ENCODE measurements at regions not wholly inside any gene's neighbourhood (a gene's known extent, or its start where the extent isn't known, plus 50 kb on each side); places are given as distances from the start of the nearest gene placed in this dataset.

DNA sequence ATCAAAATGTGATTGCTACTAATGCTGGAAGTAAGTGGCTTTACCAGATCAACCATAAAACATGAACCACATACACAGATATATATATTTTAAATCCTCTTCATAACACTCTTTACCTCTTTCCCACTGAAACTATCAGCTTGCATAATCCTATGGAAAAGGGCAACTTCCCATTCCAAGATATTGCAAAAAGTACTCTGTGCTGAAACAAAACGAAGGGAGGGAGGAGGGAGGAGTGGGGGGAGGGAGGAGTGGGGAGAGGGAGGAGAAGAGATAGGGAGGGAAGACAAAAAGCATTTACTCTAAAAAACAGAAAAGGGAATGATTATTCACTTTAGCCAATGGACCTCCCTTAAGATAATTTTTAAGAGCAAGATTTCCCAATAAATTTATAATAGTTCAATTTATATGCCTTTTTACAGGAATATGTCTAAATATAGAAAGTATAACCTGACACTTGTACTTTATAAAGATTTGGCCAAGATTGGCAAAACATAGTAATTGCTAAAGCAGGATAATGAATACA is 344.8 kb upstream of the NFE2L3 start:
- no peaks in the 10 kb centered on the region for H3K4me1 Mint-ChIP-seq (ENCODE audit: unreplicated experiment)
- no peak for DNase-seq (ENCODE audit: low spot score)
- H3K9me3 Mint-ChIP-seq (ENCODE audit: unreplicated experiment) = no peaks in the 10 kb centered on the region
- H3K27ac Mint-ChIP-seq (ENCODE audit: unreplicated experiment) = no peak overlapping the region
- no peaks in the 10 kb centered on the region for H3K27me3 Mint-ChIP-seq (ENCODE audit: unreplicated experiment)
- H3K36me3 Mint-ChIP-seq (ENCODE audit: low read depth, unreplicated experiment) = no peaks in the 10 kb centered on the region
- H3K4me3 Mint-ChIP-seq (ENCODE audit: unreplicated experiment) = no peak overlapping the region
- TF ChIP-seq, protein P1, sequence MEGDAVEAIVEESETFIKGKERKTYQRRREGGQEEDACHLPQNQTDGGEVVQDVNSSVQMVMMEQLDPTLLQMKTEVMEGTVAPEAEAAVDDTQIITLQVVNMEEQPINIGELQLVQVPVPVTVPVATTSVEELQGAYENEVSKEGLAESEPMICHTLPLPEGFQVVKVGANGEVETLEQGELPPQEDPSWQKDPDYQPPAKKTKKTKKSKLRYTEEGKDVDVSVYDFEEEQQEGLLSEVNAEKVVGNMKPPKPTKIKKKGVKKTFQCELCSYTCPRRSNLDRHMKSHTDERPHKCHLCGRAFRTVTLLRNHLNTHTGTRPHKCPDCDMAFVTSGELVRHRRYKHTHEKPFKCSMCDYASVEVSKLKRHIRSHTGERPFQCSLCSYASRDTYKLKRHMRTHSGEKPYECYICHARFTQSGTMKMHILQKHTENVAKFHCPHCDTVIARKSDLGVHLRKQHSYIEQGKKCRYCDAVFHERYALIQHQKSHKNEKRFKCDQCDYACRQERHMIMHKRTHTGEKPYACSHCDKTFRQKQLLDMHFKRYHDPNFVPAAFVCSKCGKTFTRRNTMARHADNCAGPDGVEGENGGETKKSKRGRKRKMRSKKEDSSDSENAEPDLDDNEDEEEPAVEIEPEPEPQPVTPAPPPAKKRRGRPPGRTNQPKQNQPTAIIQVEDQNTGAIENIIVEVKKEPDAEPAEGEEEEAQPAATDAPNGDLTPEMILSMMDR (IDR thresholded peaks at IDR 0.05; ENCODE audit: unreplicated experiment) = no peak

- H3K27me3 Mint-ChIP-seq (ENCODE audit: unreplicated experiment) = no peaks in the 10 kb centered on the region
- DNase-seq (ENCODE audit: low spot score) = no peak
Observed at GRCh38 chr7:25809441-25809840, 342.6 kb upstream of the NFE2L3 start.

DNA sequence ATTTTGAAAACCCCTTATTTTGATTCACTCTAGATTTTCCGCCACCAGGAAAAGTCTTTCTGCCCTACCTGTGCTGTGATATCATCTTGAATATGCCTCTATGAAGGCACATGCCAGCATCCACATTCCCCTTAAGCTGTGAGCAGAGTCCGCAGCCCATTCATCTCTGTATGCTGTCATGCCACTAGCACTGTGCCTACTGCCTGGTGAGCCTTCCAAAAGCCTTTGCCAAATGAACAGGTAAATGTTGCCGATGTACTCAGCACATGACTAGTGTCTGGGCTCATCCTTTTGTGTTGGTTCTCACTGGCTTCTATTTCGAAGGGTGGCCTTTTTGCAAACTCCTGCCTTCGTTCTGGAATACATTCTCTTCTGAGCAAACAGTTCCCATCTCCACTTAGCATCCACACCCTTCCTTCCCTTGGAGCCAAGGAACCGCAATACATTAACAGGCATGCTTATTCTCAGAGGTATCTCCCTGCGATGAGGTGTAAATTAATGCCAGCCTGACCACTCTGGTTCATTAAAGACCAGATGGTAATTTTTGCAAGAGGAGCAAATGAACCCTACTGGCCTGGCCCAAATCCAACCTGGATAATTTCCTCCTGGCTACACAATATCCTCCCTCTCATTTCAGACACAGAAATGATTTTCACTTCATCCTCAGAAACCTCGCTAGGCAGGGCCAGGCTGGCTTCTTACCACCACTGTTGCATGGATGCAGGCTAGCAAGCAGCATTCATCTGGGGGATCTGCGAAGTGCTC is 339.7 kb upstream of the NFE2L3 start:
- no peaks in the 10 kb centered on the region for H3K36me3 Mint-ChIP-seq (ENCODE audit: low read depth, unreplicated experiment)
- TF ChIP-seq, protein P1 (IDR thresholded peaks at IDR 0.05; ENCODE audit: unreplicated experiment) = no peak
- H3K27me3 Mint-ChIP-seq (ENCODE audit: unreplicated experiment) = peaks cover 1% of the 10 kb centered on the region
- no peak overlapping the region for H3K27ac Mint-ChIP-seq (ENCODE audit: unreplicated experiment)
- no peaks in the 10 kb centered on the region for H3K4me1 Mint-ChIP-seq (ENCODE audit: unreplicated experiment)
- H3K4me3 Mint-ChIP-seq (ENCODE audit: unreplicated experiment) = no peak overlapping the region
- no peaks in the 10 kb centered on the region for H3K9me3 Mint-ChIP-seq (ENCODE audit: unreplicated experiment)
- no peak for DNase-seq (ENCODE audit: low spot score)

More at GRCh38 chr7:25809441-25809840, 342.6 kb upstream of the NFE2L3 start:
- Mint-ChIP-seq H3K4me1 (ENCODE audit: unreplicated experiment) (no peaks in the 10 kb centered on the region), H3K9me3 (ENCODE audit: unreplicated experiment) (no peaks in the 10 kb centered on the region), H3K27ac (ENCODE audit: unreplicated experiment) (no peak overlapping the region), H3K36me3 (ENCODE audit: low read depth, unreplicated experiment) (no peaks in the 10 kb centered on the region), H3K4me3 (ENCODE audit: unreplicated experiment) (no peak overlapping the region)
- TF ChIP-seq, protein P1 (IDR thresholded peaks at IDR 0.05; ENCODE audit: unreplicated experiment) = no peak

- TF ChIP-seq, protein P1 (IDR thresholded peaks at IDR 0.05; ENCODE audit: unreplicated experiment) = no peak
- H3K27ac Mint-ChIP-seq (ENCODE audit: unreplicated experiment) = no peak overlapping the region
- H3K36me3 Mint-ChIP-seq (ENCODE audit: low read depth, unreplicated experiment) = no peaks in the 10 kb centered on the region
- peaks cover 1% of the 10 kb centered on the region for H3K27me3 Mint-ChIP-seq (ENCODE audit: unreplicated experiment)
- no peaks in the 10 kb centered on the region for H3K9me3 Mint-ChIP-seq (ENCODE audit: unreplicated experiment)
- no peaks in the 10 kb centered on the region for H3K4me1 Mint-ChIP-seq (ENCODE audit: unreplicated experiment)
- H3K4me3 Mint-ChIP-seq (ENCODE audit: unreplicated experiment) = no peak overlapping the region
- DNase-seq (ENCODE audit: low spot score) = no peak
Observed at GRCh38 chr7:25813381-25813780, 338.6 kb upstream of the NFE2L3 start.

DNA sequence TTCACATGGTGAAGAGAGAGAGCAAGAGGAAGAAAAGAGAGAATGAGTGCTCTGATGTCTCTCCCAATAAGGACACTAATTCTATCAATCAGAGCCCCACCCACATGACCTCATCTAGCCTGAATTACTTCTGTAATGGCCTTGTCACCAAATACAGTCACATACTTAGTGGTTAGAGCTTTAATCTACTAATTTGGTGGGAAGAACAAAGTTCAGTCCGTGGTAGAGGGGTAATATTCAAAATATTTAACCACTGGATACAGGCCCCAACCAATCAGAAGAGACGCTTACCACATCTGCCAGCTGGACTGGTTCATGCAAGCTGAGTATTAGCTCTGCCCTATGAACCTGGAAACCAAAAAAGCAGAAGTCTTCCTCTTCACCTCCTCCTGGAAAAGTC is 336.3 kb upstream of the NFE2L3 start:
- H3K36me3 Mint-ChIP-seq (ENCODE audit: low read depth, unreplicated experiment) = no peaks in the 10 kb centered on the region
- H3K27me3 Mint-ChIP-seq (ENCODE audit: unreplicated experiment) = peaks cover 1% of the 10 kb centered on the region

More for the DNA sequence above, 336.3 kb upstream of the NFE2L3 start:
- no peak for DNase-seq (ENCODE audit: low spot score)
- Mint-ChIP-seq H3K4me3 (ENCODE audit: unreplicated experiment) (no peak overlapping the region), H3K9me3 (ENCODE audit: unreplicated experiment) (no peaks in the 10 kb centered on the region), H3K4me1 (ENCODE audit: unreplicated experiment) (no peaks in the 10 kb centered on the region), H3K27ac (ENCODE audit: unreplicated experiment) (no peak overlapping the region)
- TF ChIP-seq, protein P1 (IDR thresholded peaks at IDR 0.05; ENCODE audit: unreplicated experiment) = no peak
